K562 (cell line): ENCODE measurements at regions not wholly inside any gene's neighbourhood (a gene's known extent, or its start where the extent isn't known, plus 50 kb on each side); places are given as distances from the start of the nearest gene placed in this dataset.

ENCODE experiments used
- CBFA2T2 ChIP-seq: fragments of 450-650 bp; conservative IDR thresholded peaks from 2 replicates; pipeline ENCODE4 v1.6.1; 2017; ENCODE audit warnings: mild to moderate bottlenecking
- CBFB ChIP-seq: sonication (generic); formaldehyde crosslinking; IDR thresholded peaks from 2 replicates; pipeline ENCODE4 v1.4.0; 2020; ENCODE audit warnings: mild to moderate bottlenecking, missing genetic modification reagents
- CBX1 ChIP-seq: sonication (generic); IDR thresholded peaks from 2 replicates; pipeline ENCODE4 v1.6.1; 2016; ENCODE audit warnings: antibody characterized with exemption, low read depth, mild to moderate bottlenecking
- DPF2 ChIP-seq: fragments of 450-650 bp; IDR thresholded peaks from 2 replicates; pipeline ENCODE4 v1.6.1; 2016
- ELF2 ChIP-seq: fragments of 250-450 bp; sonication (Bioruptor Pico); IDR thresholded peaks from 2 replicates; pipeline ENCODE4 v1.5.0; 2021; ENCODE audit warnings: mild to moderate bottlenecking
- FOSL1 ChIP-seq: fragments of 200-800 bp; sonication (Bioruptor generic); conservative IDR thresholded peaks from 2 replicates; pipeline ENCODE4 v1.6.1; 2016; ENCODE audit warnings: missing genetic modification characterization, missing compliant biosample characterization
- GABPA ChIP-seq: fragments of 200-800 bp; sonication (Bioruptor generic); conservative IDR thresholded peaks from 2 replicates; pipeline ENCODE4 v1.6.1; 2016; ENCODE audit warnings: low read depth, missing genetic modification characterization, missing compliant biosample characterization
- MCM2 ChIP-seq: fragments of 450-650 bp; IDR thresholded peaks from 2 replicates; pipeline ENCODE4 v1.6.1; 2017; ENCODE audit warnings: low read depth, mild to moderate bottlenecking
- MCM3 ChIP-seq: fragments of 450-650 bp; IDR thresholded peaks from 2 replicates; pipeline ENCODE4 v1.6.1; 2016
- NCOR1 ChIP-seq: fragments of 450-650 bp; IDR thresholded peaks from 2 replicates; pipeline ENCODE4 v1.6.1; 2016; ENCODE audit warnings: mild to moderate bottlenecking, moderate library complexity
- POLR2AphosphoS5 ChIP-seq: IDR thresholded peaks from 2 replicates; pipeline ENCODE4 v1.6.1; 2011; ENCODE audit warnings: mild to moderate bottlenecking, low read depth, low read length, moderate library complexity; ENCODE audit not compliant: control insufficient read depth, insufficient read depth
- SIX5 ChIP-seq, 2 experiments: IDR thresholded peaks; 2 replicates each; pipeline ENCODE4 v1.6.1; 2011; ENCODE audit warnings: low read length in 2 of 2, borderline replicate concordance in 1 of 2, low read depth in 1 of 2, mild to moderate bottlenecking in 1 of 2, moderate library complexity in 1 of 2; ENCODE audit not compliant: insufficient read depth in 1 of 2
- SREBF1 ChIP-seq: fragments of 150-350 bp; IDR thresholded peaks from 2 replicates; pipeline ENCODE4 v1.6.1; 2014; ENCODE audit warnings: antibody characterized with exemption, low read depth, low read length, borderline replicate concordance
- STAT5A ChIP-seq: IDR thresholded peaks from 2 replicates; pipeline ENCODE4 v1.6.1; 2012; ENCODE audit warnings: low read length, inconsistent platforms, borderline replicate concordance
- TCF3 ChIP-seq: sonication (generic); formaldehyde crosslinking; IDR thresholded peaks from 2 replicates; pipeline ENCODE4 v1.4.0; 2020; ENCODE audit warnings: mild to moderate bottlenecking, missing genetic modification reagents
- TEAD1 ChIP-seq, 2 experiments: fragments of 450-650 bp in 1 of 2; sonication (generic) in 1 of 2; formaldehyde crosslinking; IDR thresholded peaks; 2 replicates each; pipeline versions ENCODE4 v1.4.0 to v1.8.0; 2020 to 2022; ENCODE audit warnings: mild to moderate bottlenecking in 2 of 2, missing genetic modification reagents in 1 of 2
- TSC22D4 ChIP-seq: fragments of 450-650 bp; IDR thresholded peaks from 2 replicates; pipeline ENCODE4 v1.6.1; 2016; ENCODE audit warnings: missing genetic modification characterization, missing biosample characterization, control low read depth
- ZBTB26 ChIP-seq: fragments of 450-650 bp; formaldehyde crosslinking; IDR thresholded peaks from 2 replicates; pipeline ENCODE4 v1.4.0; 2022; ENCODE audit warnings: missing genetic modification characterization
- ZBTB9 ChIP-seq: fragments of 450-650 bp; formaldehyde crosslinking; IDR thresholded peaks from 2 replicates; pipeline ENCODE4 v1.4.0; 2020; ENCODE audit warnings: mild to moderate bottlenecking, moderate library complexity
- ZHX1 ChIP-seq: fragments of 150-350 bp; conservative IDR thresholded peaks from 2 replicates; pipeline ENCODE4 v1.6.1; 2014; ENCODE audit warnings: low read length
- TF ChIP-seq, protein P1 (sequence below): fragments of 450-650 bp; conservative IDR thresholded peaks from 2 replicates; pipeline ENCODE4 v1.6.1; 2016; ENCODE audit warnings: missing genetic modification characterization, low read depth, mild to moderate bottlenecking, missing compliant biosample characterization, moderate library complexity

GRCh38 chr12:105880824-105881388 is 257.8 kb downstream of the NUAK1 start (continued):
- TF ChIP-seq ZBTB9 (CRISPR knock-in tag): no peak
- no peak for TF ChIP-seq CBX1
- TF ChIP-seq STAT5A: peak; percentile 64
- no peak for TF ChIP-seq ZBTB26
- no peak for TF ChIP-seq SIX5 (IDR thresholded peaks at IDR 0.05; ENCODE audit: borderline replicate concordance in 1 of 2, insufficient read depth in 1 of 2, low read depth in 1 of 2, low read length in 2 of 2)
- TF ChIP-seq NCOR1: peak; percentile 48; the same call in 1 of the 2 replicates
- TF ChIP-seq DPF2: peak; percentile 67
- TF ChIP-seq TEAD1 (CRISPR knock-in tag; IDR thresholded peaks at IDR 0.05): no peak
- no peak for TF ChIP-seq GABPA (tag)
- no peak for TF ChIP-seq TCF3
- TF ChIP-seq TSC22D4 (tag): no peak
- TF ChIP-seq FOSL1: no peak
- TF ChIP-seq CBFB (CRISPR knock-in tag): no peak
- TF ChIP-seq, protein P1, sequence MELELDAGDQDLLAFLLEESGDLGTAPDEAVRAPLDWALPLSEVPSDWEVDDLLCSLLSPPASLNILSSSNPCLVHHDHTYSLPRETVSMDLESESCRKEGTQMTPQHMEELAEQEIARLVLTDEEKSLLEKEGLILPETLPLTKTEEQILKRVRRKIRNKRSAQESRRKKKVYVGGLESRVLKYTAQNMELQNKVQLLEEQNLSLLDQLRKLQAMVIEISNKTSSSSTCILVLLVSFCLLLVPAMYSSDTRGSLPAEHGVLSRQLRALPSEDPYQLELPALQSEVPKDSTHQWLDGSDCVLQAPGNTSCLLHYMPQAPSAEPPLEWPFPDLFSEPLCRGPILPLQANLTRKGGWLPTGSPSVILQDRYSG: no peak
- no peak for TF ChIP-seq MCM3
- no peak for TF ChIP-seq ELF2
- TF ChIP-seq SREBF1: no peak
- no peak for TF ChIP-seq ZHX1
- TF ChIP-seq POLR2AphosphoS5: no peak
- TF ChIP-seq MCM2: no peak
- peak; percentile 54 for TF ChIP-seq CBFA2T2
